Parathyroid adenoma (tissue), 2 donors: ENCODE measurements at regions not wholly inside any gene's neighbourhood (a gene's known extent, or its start where the extent isn't known, plus 50 kb on each side); places are given as distances from the start of the nearest gene placed in this dataset.

ENCODE experiments used
- H2AFZ ChIP-seq: fragments of 300-600 bp; sonication (generic); one replicate; pipeline ENCODE4 v1.7.0; 2017; ENCODE audit warnings: antibody characterized with exemption, mild to moderate bottlenecking
- H3K27ac ChIP-seq: fragments of 300-600 bp; sonication (generic); one replicate; pipeline ENCODE4 v1.7.0; 2017
- H3K27me3 ChIP-seq: fragments of 300-600 bp; sonication (generic); one replicate; pipeline ENCODE4 v1.7.0; 2017; ENCODE audit warnings: low read length; ENCODE audit not compliant: control insufficient read depth, insufficient read depth
- H3K36me3 ChIP-seq: fragments of 300-600 bp; sonication (generic); one replicate; pipeline ENCODE4 v1.7.0; 2017; ENCODE audit warnings: low read length; ENCODE audit not compliant: control insufficient read depth, insufficient read depth
- H3K4me1 ChIP-seq: fragments of 300-600 bp; sonication (generic); one replicate; pipeline ENCODE4 v1.7.0; 2017; ENCODE audit warnings: control low read depth
- H3K4me2 ChIP-seq: fragments of 300-600 bp; sonication (generic); one replicate; pipeline ENCODE4 v1.7.0; 2017; ENCODE audit warnings: low read length
- H3K4me3 ChIP-seq: fragments of 300-600 bp; sonication (generic); one replicate; pipeline ENCODE4 v1.7.0; 2017; ENCODE audit warnings: low read depth, low read length
- H3K79me2 ChIP-seq: fragments of 300-600 bp; sonication (generic); one replicate; pipeline ENCODE4 v1.7.0; 2017; ENCODE audit warnings: control low read depth
- H3K9ac ChIP-seq: fragments of 300-600 bp; sonication (generic); one replicate; pipeline ENCODE4 v1.7.0; 2017; ENCODE audit warnings: mild to moderate bottlenecking
- H3K9me3 ChIP-seq: fragments of 300-600 bp; sonication (generic); one replicate; pipeline ENCODE4 v1.7.0; 2017; ENCODE audit warnings: low read length; ENCODE audit not compliant: control insufficient read depth
- CTCF ChIP-seq: fragments of 300-600 bp; sonication (generic); IDR thresholded peaks from one replicate; pipeline ENCODE4 v1.7.0; 2017; ENCODE audit warnings: antibody characterized with exemption, mild to moderate bottlenecking
- donor health status: primary hyperparathyroidism.

- no peak overlapping the region for H3K27ac ChIP-seq
- no peaks in the 10 kb centered on the region for H3K9me3 ChIP-seq
- H3K27me3 ChIP-seq, result no peaks in the 10 kb centered on the region
- H2AFZ ChIP-seq, result no peak overlapping the region
- no peak for TF ChIP-seq CTCF
- H3K4me2 ChIP-seq, result no peak overlapping the region
- H3K9ac ChIP-seq, result no peak overlapping the region
- H3K4me1 ChIP-seq, result no peaks in the 10 kb centered on the region
- H3K79me2 ChIP-seq, result no peaks in the 10 kb centered on the region
- no peaks in the 10 kb centered on the region for H3K36me3 ChIP-seq
- no peak overlapping the region for H3K4me3 ChIP-seq
Observed at GRCh38 chr5:155480731-155481131, 467.2 kb downstream of the KIF4B start.

GRCh38 chr5:155481182-155481581, 467.6 kb downstream of the KIF4B start:
- no peak overlapping the region for H2AFZ ChIP-seq
- no peaks in the 10 kb centered on the region for H3K36me3 ChIP-seq
- H3K27ac ChIP-seq, result no peak overlapping the region
- no peaks in the 10 kb centered on the region for H3K4me1 ChIP-seq
- no peak overlapping the region for H3K4me2 ChIP-seq
- no peaks in the 10 kb centered on the region for H3K79me2 ChIP-seq
- H3K9ac ChIP-seq, result no peak overlapping the region
- no peaks in the 10 kb centered on the region for H3K27me3 ChIP-seq
- no peaks in the 10 kb centered on the region for H3K9me3 ChIP-seq
- H3K4me3 ChIP-seq, result no peak overlapping the region
- no peak for TF ChIP-seq CTCF

GRCh38 chr5:155482428-155482827, 468.9 kb downstream of the KIF4B start:
- Histone ChIP-seq H3K4me3 (no peak overlapping the region), H3K9me3 (no peaks in the 10 kb centered on the region), H3K4me2 (no peak overlapping the region), H3K36me3 (no peaks in the 10 kb centered on the region), H3K27ac (no peak overlapping the region), H3K9ac (no peak overlapping the region), H2AFZ (no peak overlapping the region), H3K79me2 (no peaks in the 10 kb centered on the region), H3K4me1 (no peaks in the 10 kb centered on the region), H3K27me3 (no peaks in the 10 kb centered on the region)
- TF ChIP-seq CTCF, result no peak

- Histone ChIP-seq H3K9me3 (no peaks in the 10 kb centered on the region), H3K36me3 (no peaks in the 10 kb centered on the region), H3K4me1 (no peaks in the 10 kb centered on the region), H3K4me2 (no peak overlapping the region), H3K79me2 (no peaks in the 10 kb centered on the region), H2AFZ (no peak overlapping the region), H3K27me3 (no peaks in the 10 kb centered on the region), H3K27ac (no peak overlapping the region), H3K9ac (no peak overlapping the region), H3K4me3 (no peak overlapping the region)
- TF ChIP-seq CTCF, result no peak
Observed at GRCh38 chr5:155485386-155485785, 471.8 kb downstream of the KIF4B start.

GRCh38 chr5:155489949-155490348, 476.4 kb downstream of the KIF4B start:
- no peak for TF ChIP-seq CTCF
- H2AFZ ChIP-seq, result no peak overlapping the region
- no peak overlapping the region for H3K27ac ChIP-seq
- no peaks in the 10 kb centered on the region for H3K79me2 ChIP-seq
- H3K9ac ChIP-seq, result no peak overlapping the region
- H3K4me1 ChIP-seq, result no peaks in the 10 kb centered on the region
- no peak overlapping the region for H3K4me2 ChIP-seq
- H3K4me3 ChIP-seq, result no peak overlapping the region
- H3K36me3 ChIP-seq, result no peaks in the 10 kb centered on the region
- H3K9me3 ChIP-seq, result no peaks in the 10 kb centered on the region
- H3K27me3 ChIP-seq, result no peaks in the 10 kb centered on the region
